ENCODE measurements at regions not wholly inside any gene's neighbourhood (a gene's known extent, or its start where the extent isn't known, plus 50 kb on each side); places are given as distances from the start of the nearest gene placed in this dataset.

- H3K27ac ChIP-seq: no peak overlapping the region
- 68 to 80% (median 69%) methylated on average over 4 of the region's 4 CpGs for WGBS, 3 donors
- intact Hi-C loops (cut with DNase I): no loop called here
Observed at GRCh38 chr7:15916681-15917380, 230.3 kb upstream of the MEOX2 start.

GRCh38 chr7:15915686-15916293 lies 229.3 kb upstream of the MEOX2 start:
- no peaks in the 10 kb centered on the region for H3K9me3 ChIP-seq
- no peak overlapping the region for H3K27ac ChIP-seq
- no peak for DNase-seq
- TF ChIP-seq CTCF (IDR thresholded peaks at IDR 0.05): no peak
- no peaks in the 10 kb centered on the region for H3K36me3 ChIP-seq (ENCODE audit: insufficient read depth in 1 of 2, low read depth in 1 of 2)
- H3K4me1 ChIP-seq: no peaks in the 10 kb centered on the region
- intact Hi-C loops (cut with DNase I): no loop called here
- no peak overlapping the region for H3K4me3 ChIP-seq
- ATAC-seq: no peak
- H3K27me3 ChIP-seq (ENCODE audit: insufficient read depth in 3 of 3, low read length in 2 of 3): no peaks in the 10 kb centered on the region
- 67 to 79% (median 76%) methylated on average over 6 of the region's 6 CpGs for WGBS, 3 donors

More at GRCh38 chr7:15916681-15917380, 230.3 kb upstream of the MEOX2 start:
- H3K36me3 ChIP-seq (ENCODE audit: insufficient read depth in 1 of 2, low read depth in 1 of 2): no peaks in the 10 kb centered on the region
- ATAC-seq (no peak), DNase-seq (no peak)
- no peaks in the 10 kb centered on the region for H3K4me1 ChIP-seq
- no peaks in the 10 kb centered on the region for H3K9me3 ChIP-seq
- H3K27me3 ChIP-seq (ENCODE audit: insufficient read depth in 3 of 3, low read length in 2 of 3): no peaks in the 10 kb centered on the region
- TF ChIP-seq CTCF (IDR thresholded peaks at IDR 0.05): no peak
- no peak overlapping the region for H3K4me3 ChIP-seq

GRCh38 chr7:15914611-15915010 lies 228.1 kb upstream of the MEOX2 start:
- no peaks in the 10 kb centered on the region for H3K36me3 ChIP-seq (ENCODE audit: insufficient read depth in 1 of 2, low read depth in 1 of 2)
- no peak for ATAC-seq
- no peaks in the 10 kb centered on the region for H3K27me3 ChIP-seq (ENCODE audit: insufficient read depth in 3 of 3, low read length in 2 of 3)
- no peak overlapping the region for H3K4me3 ChIP-seq
- no peak overlapping the region for H3K27ac ChIP-seq
- DNase-seq: no peak
- no peak for TF ChIP-seq CTCF (IDR thresholded peaks at IDR 0.05)
- 68 to 80% (median 76%) methylated on average over 2 of the region's 2 CpGs for WGBS, 3 donors
- intact Hi-C loops (cut with DNase I): no loop called here
- no peaks in the 10 kb centered on the region for H3K4me1 ChIP-seq
- H3K9me3 ChIP-seq: no peaks in the 10 kb centered on the region

- no peaks in the 10 kb centered on the region for H3K36me3 ChIP-seq (ENCODE audit: insufficient read depth in 1 of 2, low read depth in 1 of 2)
- no peak overlapping the region for H3K27ac ChIP-seq
- no peaks in the 10 kb centered on the region for H3K27me3 ChIP-seq (ENCODE audit: insufficient read depth in 3 of 3, low read length in 2 of 3)
- no peak for TF ChIP-seq CTCF (IDR thresholded peaks at IDR 0.05)
- no peak for ATAC-seq
- 95 to 96% (median 95%) methylated on average over 1 of the region's 1 CpG for WGBS, 3 donors
- no peaks in the 10 kb centered on the region for H3K9me3 ChIP-seq
- no peaks in the 10 kb centered on the region for H3K4me1 ChIP-seq
- H3K4me3 ChIP-seq: no peak overlapping the region
- intact Hi-C loops (cut with DNase I): no loop called here
- DNase-seq: no peak
Observed at GRCh38 chr7:15906436-15906835, 220.0 kb upstream of the MEOX2 start.
